HG03342 (cell line): ENCODE measurements at regions not wholly inside any gene's neighbourhood (a gene's known extent, or its start where the extent isn't known, plus 50 kb on each side); places are given as distances from the start of the nearest gene placed in this dataset.
"Not testable (repeated sequence)": the region's sequence is repeated elsewhere in the genome, so short reads cannot be mapped to it uniquely, and the experiment has no call there.

Source experiments
- ATAC-seq: cut with Tn5 transposase; IDR thresholded peaks from one replicate; pipeline ENCODE4 v1.9.1; 2021; ENCODE audit warnings: mild to moderate bottlenecking, moderate library complexity; ENCODE audit not compliant: unreplicated experiment

GRCh38 chr11:13782390-13783075, 114.1 kb downstream of the FAR1 start:
- no peak for ATAC-seq

GRCh38 chr11:13784441-13784840, 116.0 kb downstream of the FAR1 start:
- ATAC-seq = no peak

GRCh38 chr11:13784855-13785254, 116.4 kb downstream of the FAR1 start:
- ATAC-seq = no peak

- no peak for ATAC-seq
Observed at GRCh38 chr11:13786688-13787087, 118.2 kb downstream of the FAR1 start.

- not testable (repeated sequence) for ATAC-seq
Observed at GRCh38 chr11:13797616-13798015, 129.1 kb downstream of the FAR1 start.

- ATAC-seq = no peak
Observed at GRCh38 chr11:13800901-13801300, 132.4 kb downstream of the FAR1 start.

- ATAC-seq = no peak
Observed at GRCh38 chr11:13818325-13818724, 144.2 kb upstream of the SPON1 start.

GRCh38 chr11:13826505-13827278, 135.8 kb upstream of the SPON1 start:
- ATAC-seq = no peak

- no peak for ATAC-seq
Observed at GRCh38 chr11:13831696-13832095, 130.8 kb upstream of the SPON1 start.

GRCh38 chr11:13834463-13834862, 128.1 kb upstream of the SPON1 start:
- no peak for ATAC-seq

GRCh38 chr11:13836666-13837065, 125.9 kb upstream of the SPON1 start:
- ATAC-seq = no peak

- ATAC-seq = no peak
Observed at GRCh38 chr11:13837286-13837685, 125.2 kb upstream of the SPON1 start.

GRCh38 chr11:13841393-13841792, 121.1 kb upstream of the SPON1 start:
- ATAC-seq = no peak

GRCh38 chr11:13848031-13848430, 114.5 kb upstream of the SPON1 start:
- ATAC-seq = no peak

- ATAC-seq = no peak
Observed at GRCh38 chr11:13850231-13851005, 112.1 kb upstream of the SPON1 start.

- no peak for ATAC-seq
Observed at GRCh38 chr11:13851691-13852090, 110.8 kb upstream of the SPON1 start.

- no peak for ATAC-seq
Observed at GRCh38 chr11:13852481-13852880, 110.0 kb upstream of the SPON1 start.

GRCh38 chr11:13857828-13858227, 104.7 kb upstream of the SPON1 start:
- ATAC-seq = no peak

- ATAC-seq = no peak
Observed at GRCh38 chr11:13859892-13860291, 102.6 kb upstream of the SPON1 start.

GRCh38 chr11:13861411-13861810, 101.1 kb upstream of the SPON1 start:
- no peak for ATAC-seq

- ATAC-seq = no peak
Observed at GRCh38 chr11:13862845-13863392, 99.6 kb upstream of the SPON1 start.
